H9 (cell line): ENCODE measurements at regions not wholly inside any gene's neighbourhood (a gene's known extent, or its start where the extent isn't known, plus 50 kb on each side); places are given as distances from the start of the nearest gene placed in this dataset.

Experiments used
- DNase-seq: peaks from one replicate; pipeline ENCODE4 v3.0.0-alpha.2; 2017
- H2AFZ ChIP-seq: one replicate; pipeline ENCODE4 v1.6.1; 2013; ENCODE audit warnings: mild to moderate bottlenecking, low read length, control low read depth, moderate library complexity
- H2AK5ac ChIP-seq: 2 replicates; pipeline ENCODE4 v1.6.1; 2013; ENCODE audit warnings: low read length, control low read depth, mixed read lengths; ENCODE audit not compliant: insufficient read length
- H2BK120ac ChIP-seq: one replicate; pipeline ENCODE4 v1.6.1; 2013; ENCODE audit warnings: low read depth, mild to moderate bottlenecking, low read length, control low read depth, inconsistent platforms; ENCODE audit not compliant: poor library complexity, severe bottlenecking
- H2BK12ac ChIP-seq: 2 replicates; pipeline ENCODE4 v1.6.1; 2013; ENCODE audit warnings: low read length, control low read depth, mixed read lengths, low read depth; ENCODE audit not compliant: insufficient read length
- H2BK15ac ChIP-seq: 2 replicates; pipeline ENCODE4 v1.6.1; 2013; ENCODE audit warnings: low read depth, low read length, control low read depth
- H2BK20ac ChIP-seq: one replicate; pipeline ENCODE4 v1.6.1; 2013; ENCODE audit warnings: low read depth, mild to moderate bottlenecking, low read length, control low read depth, inconsistent platforms; ENCODE audit not compliant: poor library complexity, severe bottlenecking
- H2BK5ac ChIP-seq: 2 replicates; pipeline ENCODE4 v1.6.1; 2013; ENCODE audit warnings: low read length, control low read depth, mixed read lengths; ENCODE audit not compliant: insufficient read length
- H3K14ac ChIP-seq: 2 replicates; pipeline ENCODE4 v1.6.1; 2013; ENCODE audit warnings: low read length, control low read depth; ENCODE audit not compliant: insufficient read depth
- H3K18ac ChIP-seq: 2 replicates; pipeline ENCODE4 v1.6.1; 2013; ENCODE audit warnings: low read depth, mild to moderate bottlenecking, mixed read lengths, low read length, control low read depth; ENCODE audit not compliant: insufficient read length
- H3K23ac ChIP-seq: 2 replicates; pipeline ENCODE4 v1.6.1; 2013; ENCODE audit warnings: low read length, control low read depth, mixed read lengths, low read depth; ENCODE audit not compliant: insufficient read length
- H3K23me2 ChIP-seq: 2 replicates; pipeline ENCODE4 v1.6.1; 2013; ENCODE audit warnings: low read depth, mild to moderate bottlenecking, mixed read lengths, low read length, control low read depth; ENCODE audit not compliant: insufficient read length, poor library complexity, severe bottlenecking
- H3K27ac ChIP-seq: 2 replicates; pipeline ENCODE4 v1.5.1; 2013; ENCODE audit warnings: low read length, control low read depth, mixed read lengths, low read depth; ENCODE audit not compliant: insufficient read length
- H3K27me3 ChIP-seq: 2 replicates; pipeline ENCODE4 v1.6.1; 2013; ENCODE audit warnings: low read length, control low read depth, inconsistent platforms; ENCODE audit not compliant: insufficient read depth
- H3K4ac ChIP-seq: 2 replicates; pipeline ENCODE4 v1.6.1; 2013; ENCODE audit warnings: low read depth, mild to moderate bottlenecking, control low read depth, inconsistent platforms, low read length, moderate library complexity
- H3K4me1 ChIP-seq: 2 replicates; pipeline ENCODE4 v1.6.1; 2013; ENCODE audit warnings: low read length, control low read depth, inconsistent platforms; ENCODE audit not compliant: insufficient read depth
- H3K4me2 ChIP-seq: 2 replicates; pipeline ENCODE4 v1.6.1; 2013; ENCODE audit warnings: low read length, control low read depth, mixed read lengths; ENCODE audit not compliant: insufficient read length, insufficient read depth
- H3K56ac ChIP-seq: 2 replicates; pipeline ENCODE4 v1.6.1; 2013; ENCODE audit warnings: low read depth, mild to moderate bottlenecking, mixed read lengths, low read length, control low read depth; ENCODE audit not compliant: insufficient read length
- H3K79me1 ChIP-seq: 2 replicates; pipeline ENCODE4 v1.6.1; 2013; ENCODE audit warnings: low read depth, mild to moderate bottlenecking, moderate library complexity, low read length, control low read depth, inconsistent platforms; ENCODE audit not compliant: insufficient read depth, poor library complexity, severe bottlenecking
- H3K79me2 ChIP-seq: 2 replicates; pipeline ENCODE4 v1.6.1; 2013; ENCODE audit warnings: low read length, control low read depth, inconsistent platforms; ENCODE audit not compliant: insufficient read depth
- H3K9ac ChIP-seq: 2 replicates; pipeline ENCODE4 v1.6.1; 2013; ENCODE audit warnings: low read length, control low read depth, mixed read lengths; ENCODE audit not compliant: insufficient read length; ENCODE audit errors: extremely low read depth
- H3K9me3 ChIP-seq: one replicate; pipeline ENCODE4 v1.6.1; 2013; ENCODE audit warnings: low read depth, low read length, inconsistent platforms; ENCODE audit not compliant: control insufficient read depth
- H3T11ph ChIP-seq: one replicate; pipeline ENCODE4 v1.6.1; 2013; ENCODE audit warnings: mild to moderate bottlenecking, low read length, control low read depth, inconsistent platforms
- H4K20me1 ChIP-seq: one replicate; pipeline ENCODE4 v1.6.1; 2013; ENCODE audit not compliant: control insufficient read depth, insufficient read length, insufficient read depth
- H4K5ac ChIP-seq: 2 replicates; pipeline ENCODE4 v1.6.1; 2013; ENCODE audit warnings: low read depth, mild to moderate bottlenecking, mixed read lengths, low read length, control low read depth; ENCODE audit not compliant: insufficient read length
- H4K8ac ChIP-seq: replicated peaks from 2 replicates; pipeline ENCODE4 v1.6.1; 2013; ENCODE audit warnings: low read length, control low read depth, mixed read lengths, low read depth; ENCODE audit not compliant: insufficient read length
- H4K91ac ChIP-seq: 2 replicates; pipeline ENCODE4 v1.6.1; 2013; ENCODE audit warnings: low read depth, mild to moderate bottlenecking, moderate library complexity, mixed read lengths, low read length, control low read depth; ENCODE audit not compliant: insufficient read length
- H3K27ac Mint-ChIP-seq, 3 experiments: 2 replicates in 2 of 3; 3 replicates in 1 of 3; pipeline ENCODE4 v1.8.0; 2020 to 2021; ENCODE audit warnings: mixed read lengths in 3 of 3, mild to moderate bottlenecking in 1 of 3, moderate library complexity in 1 of 3
- H3K27me3 Mint-ChIP-seq: 2 replicates; pipeline ENCODE4 v1.8.0; 2021; ENCODE audit warnings: low read depth, mild to moderate bottlenecking, moderate library complexity, mixed read lengths
- H3K36me3 Mint-ChIP-seq, 3 experiments: 2 replicates in 2 of 3; 3 replicates in 1 of 3; pipeline ENCODE4 v1.8.0; 2020 to 2021; ENCODE audit warnings: low read depth in 3 of 3, mixed read lengths in 3 of 3; ENCODE audit not compliant: insufficient read depth in 1 of 3
- H3K4me1 Mint-ChIP-seq, 2 experiments: 2 replicates each; pipeline ENCODE4 v1.8.0; 2020; ENCODE audit warnings: mixed read lengths in 2 of 2
- H3K4me3 Mint-ChIP-seq, 2 experiments: 2 replicates in 1 of 2; 3 replicates in 1 of 2; pipeline ENCODE4 v1.8.0; 2020 to 2021; ENCODE audit warnings: mild to moderate bottlenecking in 2 of 2, mixed read lengths in 2 of 2, moderate library complexity in 1 of 2
- H3K9me3 Mint-ChIP-seq, 2 experiments: 2 replicates in 1 of 2; 3 replicates in 1 of 2; pipeline ENCODE4 v1.8.0; 2020; ENCODE audit warnings: mild to moderate bottlenecking in 2 of 2, mixed read lengths in 2 of 2, moderate library complexity in 1 of 2
- WGBS: extraction: QIAGEN DNeasy Blood & Tissue Kit; methylation state at CpG from one replicate; pipeline ENCODE4 v1.1.7; 2013; ENCODE audit warnings: missing lambda C conversion rate, low lambda C conversion rate, mixed read lengths; ENCODE audit not compliant: insufficient read length; ENCODE audit errors: extremely low coverage; 5-methylcytosine and 5-hydroxymethylcytosine counted together
- TF ChIP-seq, protein P1 (sequence below): fragments of 200-600 bp; sonication (generic); conservative IDR thresholded peaks from 3 replicates; pipeline ENCODE4 v1.8.0; 2021; ENCODE audit warnings: antibody characterized with exemption, mild to moderate bottlenecking

DNA sequence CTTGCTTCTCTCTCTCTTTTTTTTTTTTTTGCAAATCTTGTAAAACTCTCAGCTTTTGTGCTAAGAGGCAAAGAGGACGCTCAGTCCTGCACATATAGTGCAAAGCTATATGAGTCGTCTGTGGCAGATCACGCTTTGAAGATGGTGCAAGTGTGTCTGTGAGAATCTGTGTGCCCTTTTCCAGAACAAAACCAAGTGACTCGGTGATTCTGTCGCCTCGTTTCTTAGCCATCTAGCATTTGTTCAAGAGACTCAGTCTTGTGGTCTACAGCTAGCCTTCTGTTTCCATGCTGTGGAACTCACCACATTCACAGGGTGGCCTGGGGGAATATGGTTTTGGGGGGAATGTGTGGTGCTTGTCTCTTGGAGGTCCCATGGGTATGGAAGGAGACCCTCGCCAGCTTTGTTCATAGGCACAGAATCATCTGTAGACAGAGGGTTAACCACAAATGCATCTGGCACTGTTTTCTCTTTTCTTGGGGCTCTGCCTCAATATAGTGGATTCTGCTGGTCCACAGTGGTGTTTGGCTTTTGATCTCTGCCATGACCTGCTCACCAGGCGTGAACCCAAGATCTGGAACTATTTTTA lies 82.1 kb downstream of the C9orf152 start:
- Histone ChIP-seq H3K23ac (no peak overlapping the region), H2AFZ (no peak overlapping the region), H3K4me1 (peaks cover 34% of the 10 kb centered on the region), H3K79me1 (no peaks in the 10 kb centered on the region), H4K91ac (no peak overlapping the region), H3K18ac (peak overlapping the region; percentile 22), H3K9ac (no peak overlapping the region), H4K20me1 (no peaks in the 10 kb centered on the region), H3K79me2 (peaks cover 7% of the 10 kb centered on the region; the same call in 1 of the 2 replicates), H3K27ac (no peak overlapping the region), H3K4ac (no peak overlapping the region), H2BK12ac (no peak overlapping the region), H3T11ph (no peak overlapping the region), H2AK5ac (no peak overlapping the region), H3K27me3 (no peaks in the 10 kb centered on the region), H2BK20ac (no peak overlapping the region), H3K14ac (no peak overlapping the region; the same call in 1 of the 2 replicates), H3K23me2 (no peaks in the 10 kb centered on the region), H3K4me2 (no peak overlapping the region), H4K8ac (no peak overlapping the region), H2BK15ac (no peak overlapping the region), H2BK5ac (no peak overlapping the region), H3K9me3 (no peaks in the 10 kb centered on the region), H2BK120ac (no peak overlapping the region), H3K56ac (no peak overlapping the region), H4K5ac (no peak overlapping the region)
- Mint-ChIP-seq H3K36me3 (no peaks in the 10 kb centered on the region; a peak in 1 of 7 replicates), H3K4me1 (peaks cover 90 to 92% of the 10 kb centered on the region in 2 experiments), H3K9me3 (no peaks in the 10 kb centered on the region), H3K27me3 (no peaks in the 10 kb centered on the region; the same call in 1 of the 2 replicates), H3K4me3 (peak overlapping the region in 1 of 2 experiments; percentile 62; a peak in 3 of 5 replicates), H3K27ac (peak overlapping the region; percentile 80 to 97 (median 95))
- DNase-seq, result no peak
- no CpG with 5 or more reads among the region's 8 CpGs for WGBS
- TF ChIP-seq, protein P1, sequence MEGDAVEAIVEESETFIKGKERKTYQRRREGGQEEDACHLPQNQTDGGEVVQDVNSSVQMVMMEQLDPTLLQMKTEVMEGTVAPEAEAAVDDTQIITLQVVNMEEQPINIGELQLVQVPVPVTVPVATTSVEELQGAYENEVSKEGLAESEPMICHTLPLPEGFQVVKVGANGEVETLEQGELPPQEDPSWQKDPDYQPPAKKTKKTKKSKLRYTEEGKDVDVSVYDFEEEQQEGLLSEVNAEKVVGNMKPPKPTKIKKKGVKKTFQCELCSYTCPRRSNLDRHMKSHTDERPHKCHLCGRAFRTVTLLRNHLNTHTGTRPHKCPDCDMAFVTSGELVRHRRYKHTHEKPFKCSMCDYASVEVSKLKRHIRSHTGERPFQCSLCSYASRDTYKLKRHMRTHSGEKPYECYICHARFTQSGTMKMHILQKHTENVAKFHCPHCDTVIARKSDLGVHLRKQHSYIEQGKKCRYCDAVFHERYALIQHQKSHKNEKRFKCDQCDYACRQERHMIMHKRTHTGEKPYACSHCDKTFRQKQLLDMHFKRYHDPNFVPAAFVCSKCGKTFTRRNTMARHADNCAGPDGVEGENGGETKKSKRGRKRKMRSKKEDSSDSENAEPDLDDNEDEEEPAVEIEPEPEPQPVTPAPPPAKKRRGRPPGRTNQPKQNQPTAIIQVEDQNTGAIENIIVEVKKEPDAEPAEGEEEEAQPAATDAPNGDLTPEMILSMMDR, result no peak
